GM18907 (cell line): ENCODE measurements at regions not wholly inside any gene's neighbourhood (a gene's known extent, or its start where the extent isn't known, plus 50 kb on each side); places are given as distances from the start of the nearest gene placed in this dataset.
"Not testable (repeated sequence)": the region's sequence is repeated elsewhere in the genome, so short reads cannot be mapped to it uniquely, and the experiment has no call there.

Source experiments
- ATAC-seq: cut with Tn5 transposase; IDR thresholded peaks from one replicate; pipeline ENCODE4 v1.9.1; 2021; ENCODE audit warnings: mild to moderate bottlenecking, moderate library complexity; ENCODE audit not compliant: unreplicated experiment

- ATAC-seq = not testable (repeated sequence)
Measured at GRCh38 chr16:22572331-22573224, 61.9 kb downstream of the NPIPB5 start.

DNA sequence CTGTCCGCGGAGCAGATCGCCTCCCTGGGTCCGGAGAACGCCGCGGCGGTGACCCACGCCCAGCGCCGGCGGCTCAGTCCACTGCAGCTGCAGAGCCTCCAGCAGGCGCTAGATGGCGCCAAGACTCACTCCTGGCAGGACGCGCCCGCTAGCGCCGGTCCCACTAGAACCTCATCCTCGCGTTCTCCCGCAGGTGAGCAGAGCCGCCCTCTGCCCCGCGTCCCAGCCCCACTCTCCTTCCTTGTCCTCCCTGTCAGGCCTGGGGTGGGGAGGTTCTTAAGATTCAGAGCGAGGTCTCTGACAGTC is 62.5 kb downstream of the NPIPB5 start:
- ATAC-seq = peak; percentile 69

DNA sequence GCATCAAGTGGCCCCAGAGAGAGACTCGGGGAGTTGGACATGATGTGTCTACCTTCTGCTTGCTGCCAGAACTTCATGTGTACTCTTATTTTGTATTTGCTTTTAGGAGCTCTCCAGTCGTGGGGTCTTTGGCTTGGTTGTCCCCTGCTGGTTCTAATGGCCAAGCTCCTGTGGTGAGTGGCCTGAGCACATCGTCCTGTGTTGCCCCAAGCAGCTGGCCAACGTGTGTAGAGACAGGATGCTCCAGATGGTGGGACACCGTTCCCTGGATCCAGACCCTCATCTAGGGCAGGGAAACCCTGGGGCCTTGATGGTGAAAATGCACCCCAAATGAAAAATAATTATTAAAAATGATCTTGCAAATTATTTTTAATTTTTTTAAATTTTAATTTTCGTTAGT is 65.8 kb downstream of the NPIPB5 start:
- not testable (repeated sequence) for ATAC-seq

DNA sequence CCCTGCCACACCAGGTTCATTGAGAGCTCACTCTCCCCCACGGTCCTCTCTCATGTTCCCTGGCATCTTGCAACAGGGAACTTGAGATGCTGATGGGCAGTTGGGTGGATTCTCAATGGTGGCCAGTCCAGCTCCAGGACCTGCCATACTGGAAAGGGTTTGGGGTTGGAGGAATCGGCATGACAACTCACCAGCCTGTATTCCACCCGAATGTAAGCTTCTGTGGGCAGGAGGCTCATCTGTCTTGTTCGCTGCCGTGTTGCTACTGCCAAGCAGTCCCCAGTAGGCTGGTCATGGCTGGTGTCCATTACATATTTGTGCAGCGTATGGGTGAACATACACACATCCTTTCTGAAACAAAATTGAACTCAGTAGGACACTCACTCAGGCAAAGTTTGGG is 72.5 kb downstream of the NPIPB5 start:
- not testable (repeated sequence) for ATAC-seq

DNA sequence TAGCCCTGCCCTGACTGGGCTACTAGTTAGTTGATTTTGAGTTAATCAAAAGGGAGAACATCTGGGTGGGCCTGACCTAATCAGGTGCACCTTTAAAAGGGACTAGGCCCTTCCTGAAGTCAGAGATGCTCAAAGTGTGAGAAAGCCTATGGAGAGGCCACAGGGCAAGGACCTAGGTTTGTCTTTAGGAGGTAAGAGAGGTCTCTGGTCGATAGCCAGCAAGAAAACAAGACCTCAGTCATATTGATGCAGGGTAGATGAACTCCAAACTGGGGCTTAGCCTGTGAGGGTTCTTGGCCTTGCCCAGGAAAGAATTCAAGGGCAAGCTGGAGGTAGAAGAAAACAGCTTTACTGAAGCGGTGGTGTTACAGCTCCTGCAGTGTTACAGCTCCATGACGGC is 73.8 kb downstream of the NPIPB5 start:
- not testable (repeated sequence) for ATAC-seq

- ATAC-seq = not testable (repeated sequence)
Measured at GRCh38 chr16:22584941-22585340, 74.2 kb downstream of the NPIPB5 start.

DNA sequence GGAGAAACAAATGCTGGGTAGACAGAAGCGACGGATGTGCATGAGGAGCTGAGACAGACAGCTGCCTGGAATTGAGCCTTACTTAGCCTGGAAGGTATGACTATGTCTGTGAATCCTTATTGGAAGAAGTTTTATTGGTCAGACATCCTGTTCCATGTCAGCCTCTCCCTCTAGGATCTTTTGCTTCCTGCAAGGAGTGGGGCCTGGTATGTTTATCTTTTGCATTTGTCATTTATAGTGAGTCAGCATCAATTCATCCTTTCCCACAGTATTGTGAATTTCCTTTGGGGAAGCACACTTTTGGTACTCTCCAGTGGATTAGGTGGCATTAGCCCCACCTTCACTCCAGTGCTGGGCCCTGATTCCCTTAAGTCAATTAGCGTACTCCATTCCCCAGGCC is 74.7 kb downstream of the NPIPB5 start:
- not testable (repeated sequence) for ATAC-seq

DNA sequence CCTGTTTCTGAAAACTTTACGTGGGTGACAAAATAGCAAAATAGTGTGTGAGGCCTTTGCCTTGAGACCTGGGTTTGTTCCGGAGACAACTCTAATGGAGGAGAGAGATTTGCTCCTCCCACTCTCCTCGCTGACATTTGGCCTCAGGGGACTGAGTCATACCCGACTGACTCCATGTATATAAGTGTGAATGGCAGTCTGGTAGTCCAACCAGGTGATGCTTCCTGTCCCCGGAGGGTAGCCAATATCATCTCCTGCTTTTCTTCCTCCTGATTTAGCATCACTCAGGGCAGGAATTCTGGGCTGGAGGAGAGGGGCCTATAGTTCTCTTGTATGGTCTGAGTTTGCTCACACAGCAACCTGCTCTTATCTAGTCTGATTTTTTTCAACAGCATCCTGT is 76.0 kb downstream of the NPIPB5 start:
- ATAC-seq = not testable (repeated sequence)

DNA sequence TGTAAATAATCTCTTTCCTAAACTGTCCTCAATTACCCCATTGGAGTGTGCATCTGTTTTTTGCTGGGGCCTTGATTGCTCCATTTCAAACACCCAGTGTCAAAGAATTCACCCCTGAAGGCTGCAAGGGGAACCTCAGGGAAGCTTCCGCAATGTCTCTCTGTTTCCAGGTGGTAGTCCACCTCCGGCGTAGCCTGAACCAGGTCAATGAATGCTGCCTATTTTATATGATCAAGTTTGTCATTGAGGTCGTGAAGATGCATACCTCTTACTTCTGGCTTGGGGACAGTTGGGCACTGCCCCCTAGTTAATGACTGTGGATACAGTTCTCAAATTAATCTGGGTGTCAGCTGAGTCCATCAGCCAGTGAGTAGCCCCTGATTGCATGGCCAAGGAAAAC is 79.1 kb downstream of the NPIPB5 start:
- not testable (repeated sequence) for ATAC-seq

- not testable (repeated sequence) for ATAC-seq
Measured at GRCh38 chr16:22596445-22597045, 85.9 kb downstream of the NPIPB5 start.

DNA sequence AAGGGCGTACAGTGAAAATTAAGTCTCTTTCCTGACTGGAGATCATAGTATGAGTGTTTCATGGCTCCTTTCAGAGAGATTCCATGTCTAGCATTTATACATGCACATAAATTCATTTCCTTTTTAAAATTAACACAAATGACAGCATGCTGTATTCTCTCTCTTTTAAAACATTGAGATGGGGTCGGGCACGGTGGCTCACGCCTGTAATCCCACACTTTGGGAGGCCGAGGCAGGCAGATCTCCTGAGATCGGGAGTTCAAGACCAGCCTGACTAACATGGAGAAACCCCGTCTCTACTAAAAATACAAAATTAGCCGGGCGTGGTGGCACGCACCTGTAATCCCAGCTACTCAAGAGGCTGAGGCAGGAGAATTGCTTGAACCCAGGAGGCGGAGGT is 93.1 kb downstream of the NPIPB5 start:
- ATAC-seq = not testable (repeated sequence)

DNA sequence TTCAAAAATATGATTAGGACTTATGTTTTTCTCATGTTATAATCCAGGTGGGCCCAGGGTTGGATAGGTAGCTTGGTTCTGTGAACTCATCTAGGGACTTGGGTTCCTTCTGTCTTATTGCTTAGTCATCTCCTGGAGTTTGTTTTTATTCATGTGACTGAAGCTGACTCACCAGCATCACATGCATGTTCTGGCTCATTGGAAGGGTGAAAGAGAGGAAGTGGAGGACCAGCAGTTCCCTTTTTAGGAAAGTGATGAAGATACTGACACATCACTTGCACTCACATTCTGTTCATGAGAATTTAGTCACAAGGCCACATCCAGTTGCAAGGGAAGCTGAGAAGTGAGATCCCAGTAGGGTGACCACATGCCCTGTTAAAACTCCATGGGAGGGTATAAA is 95.9 kb downstream of the NPIPB5 start:
- ATAC-seq = not testable (repeated sequence)

DNA sequence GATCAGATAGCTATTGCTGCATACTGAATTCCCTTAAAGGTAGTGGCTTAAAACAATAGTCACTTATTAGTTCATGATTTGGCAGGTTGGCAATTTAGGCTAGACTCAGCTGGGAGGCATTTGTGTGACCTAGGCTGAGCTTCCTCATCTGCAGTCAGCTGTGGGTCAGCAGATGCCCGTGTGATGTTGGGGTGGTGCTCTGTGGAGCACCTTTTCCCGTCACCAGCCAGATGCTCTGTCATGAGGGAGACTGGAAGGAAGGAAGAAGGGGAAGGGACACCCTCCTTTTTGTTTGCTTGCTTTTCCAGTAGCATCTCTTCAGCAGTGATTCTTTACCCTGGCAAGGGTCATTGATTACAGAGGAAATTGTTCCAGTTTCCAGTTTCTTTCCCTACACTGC is 99.1 kb downstream of the NPIPB5 start:
- ATAC-seq = not testable (repeated sequence)

GRCh38 chr16:22611128-22611527 is 100.4 kb downstream of the NPIPB5 start:
- ATAC-seq = not testable (repeated sequence)

DNA sequence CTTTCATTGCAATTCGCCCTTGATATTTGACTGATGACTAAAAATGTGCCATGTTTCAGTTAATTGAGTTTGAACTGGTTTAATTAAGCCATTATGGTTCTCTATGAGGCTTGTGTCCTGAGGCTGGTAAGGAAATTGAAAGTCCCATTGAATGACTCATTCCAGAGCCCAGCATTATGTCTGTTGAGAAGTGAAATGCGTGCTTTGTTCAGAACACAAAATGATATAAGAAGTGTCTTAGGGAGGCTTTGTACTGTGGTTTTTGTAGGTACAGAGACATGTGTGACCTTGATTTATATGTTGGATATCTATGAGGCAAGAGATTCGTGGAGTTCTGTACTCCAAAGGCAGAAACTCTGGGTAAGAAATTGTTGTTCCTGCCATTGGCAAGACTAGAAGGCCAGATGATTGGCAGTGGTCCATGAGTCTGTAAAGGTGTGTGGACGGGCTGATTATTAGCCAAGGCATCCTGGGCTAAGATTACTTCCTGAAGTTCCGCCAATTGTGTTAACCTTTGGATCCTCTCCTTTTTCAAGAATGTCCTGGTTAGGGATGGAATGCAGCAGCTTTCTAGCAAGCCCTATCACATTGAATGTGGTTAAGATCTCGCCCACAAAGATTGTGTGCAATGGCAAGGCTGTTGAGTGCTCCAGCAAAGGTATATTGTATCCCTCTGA is 103.7 kb downstream of the NPIPB5 start:
- no peak for ATAC-seq

GRCh38 chr16:22618842-22619241 is 108.2 kb downstream of the NPIPB5 start:
- no peak for ATAC-seq

DNA sequence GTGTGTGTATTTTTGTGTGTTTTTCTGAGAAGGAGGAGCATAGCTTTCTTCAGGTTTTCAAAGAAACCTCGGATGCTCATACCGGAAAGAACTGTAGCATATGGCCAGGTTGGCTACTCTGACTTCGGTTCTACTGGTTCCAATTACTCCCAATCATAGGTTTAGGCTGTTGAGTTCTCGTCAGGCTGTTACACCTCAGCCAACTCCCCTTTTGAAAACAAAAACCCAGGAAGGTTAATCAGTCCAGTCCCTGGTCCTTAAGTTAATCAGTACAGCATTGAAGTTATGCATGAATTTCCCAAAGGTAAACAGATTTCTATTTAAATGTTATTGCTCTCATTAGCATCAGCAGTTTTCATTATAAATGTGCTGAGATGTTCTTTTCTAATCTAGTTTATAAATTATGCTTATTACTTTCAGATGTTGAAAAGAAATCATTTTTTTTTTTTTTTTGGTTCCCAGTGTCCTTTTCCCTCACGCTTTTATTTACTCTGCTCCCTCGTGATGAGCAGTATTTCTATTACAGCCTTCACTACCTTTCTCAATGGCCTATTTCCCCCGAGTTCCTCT is 111.0 kb downstream of the NPIPB5 start:
- no peak for ATAC-seq

DNA sequence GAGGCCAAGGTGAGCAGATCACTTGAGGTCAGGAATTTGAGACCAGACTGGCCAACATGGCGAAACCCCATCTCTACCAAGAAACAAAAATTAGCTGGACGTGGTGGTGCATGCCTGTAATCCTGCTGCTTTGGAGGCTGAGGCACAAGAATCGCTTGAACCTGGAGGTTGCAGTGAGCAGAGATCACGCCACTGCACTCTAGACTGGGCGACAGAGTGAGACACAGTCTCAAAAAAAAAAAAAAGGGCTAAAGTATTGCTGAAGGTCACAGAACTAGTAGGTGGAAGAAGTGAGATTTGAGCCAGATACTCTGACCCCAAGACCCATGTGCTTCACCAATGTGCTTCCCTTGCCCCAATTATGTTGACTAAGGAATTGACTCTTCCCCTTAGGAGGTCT is 112.0 kb downstream of the NPIPB5 start:
- ATAC-seq = no peak

DNA sequence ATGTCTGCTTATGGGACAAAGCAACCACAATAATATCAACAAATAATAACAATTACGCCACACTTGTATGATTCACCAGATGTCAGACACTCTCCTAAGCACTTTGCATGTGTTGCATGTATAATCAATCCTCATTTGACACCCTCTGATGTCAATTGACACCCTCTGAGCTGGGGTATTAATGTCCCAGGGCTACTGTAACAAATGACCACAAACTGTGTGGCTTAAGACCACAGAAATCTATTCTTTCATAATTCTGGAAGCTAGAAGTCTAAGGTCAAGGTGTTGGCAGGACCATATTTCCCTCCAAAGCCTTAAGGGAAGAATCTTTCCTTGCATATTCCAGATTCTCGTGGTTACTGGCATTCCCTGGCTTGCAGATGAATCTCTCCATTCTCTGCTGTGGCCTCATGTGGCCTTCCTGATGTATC is 112.7 kb downstream of the NPIPB5 start:
- no peak for ATAC-seq

DNA sequence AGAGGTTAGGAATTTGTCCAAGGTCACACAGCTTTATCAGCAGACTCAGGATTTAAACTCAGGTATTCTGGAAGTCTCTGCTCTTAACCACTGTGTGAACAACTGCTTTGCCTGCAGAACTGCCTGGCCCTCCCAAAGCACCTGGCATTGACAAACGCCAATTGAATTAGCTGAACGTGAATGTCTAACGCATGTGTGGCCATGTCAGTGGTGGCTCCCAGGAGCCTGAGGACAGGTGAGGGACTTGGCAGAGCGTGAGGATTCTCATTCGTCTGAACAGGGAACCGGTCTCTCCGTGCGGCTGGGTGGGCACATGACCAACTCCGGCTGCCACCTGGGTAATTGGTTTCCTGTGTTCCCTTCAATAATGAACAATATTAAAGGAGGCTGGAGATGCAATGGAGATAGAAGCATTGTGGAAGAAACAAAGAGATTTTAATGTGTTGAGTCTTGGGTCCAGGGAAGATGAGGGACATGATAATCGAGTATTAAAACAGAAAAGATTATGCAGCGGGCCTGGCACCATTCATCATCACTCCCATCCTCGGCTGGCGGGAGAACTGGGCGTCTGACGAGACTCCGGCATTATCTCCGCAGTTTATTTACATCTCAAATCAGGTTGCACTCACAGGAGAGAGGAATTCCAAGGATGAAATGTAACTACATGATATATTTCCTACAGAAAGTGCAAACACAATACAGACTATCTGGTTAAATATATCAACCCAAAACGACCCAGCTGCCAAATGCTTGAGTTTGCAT is 113.5 kb downstream of the NPIPB5 start:
- ATAC-seq = no peak
